Ovary (tissue), 7 donors: ENCODE measurements at regions not wholly inside any gene's neighbourhood (a gene's known extent, or its start where the extent isn't known, plus 50 kb on each side); places are given as distances from the start of the nearest gene placed in this dataset.

Experiments used
- DNase-seq, 5 donors: peaks; one replicate each; pipeline ENCODE4 v3.0.0-alpha.2; 2019 to 2020
- H3K27ac ChIP-seq, 2 donors: fragments of 200-600 bp; one replicate each; pipeline versions ENCODE4 v1.5.1 to v1.8.0; 2019 to 2022
- H3K27me3 ChIP-seq: fragments of 200-600 bp; one replicate; pipeline ENCODE4 v1.8.0; 2022
- H3K36me3 ChIP-seq: fragments of 200-600 bp; sonication (generic); one replicate; pipeline ENCODE4 v1.5.1; 2019
- H3K4me1 ChIP-seq: one replicate; pipeline ENCODE4 v1.8.1; 2013; ENCODE audit warnings: mild to moderate bottlenecking, moderate library complexity; ENCODE audit not compliant: insufficient read depth
- H3K4me3 ChIP-seq: fragments of 200-600 bp; sonication (generic); one replicate; pipeline ENCODE4 v1.5.1; 2017
- H3K9me3 ChIP-seq, 2 donors: fragments of 200-600 bp in 1 of 2; sonication (generic) in 1 of 2; one replicate each; pipeline versions ENCODE4 v1.5.1 to v1.8.1; 2013 to 2019; ENCODE audit warnings: mild to moderate bottlenecking in 1 of 2, moderate library complexity in 1 of 2
- EP300 ChIP-seq: sonication (generic); formaldehyde crosslinking; IDR thresholded peaks from one replicate; pipeline ENCODE4 v1.6.1; 2017; ENCODE audit warnings: antibody characterized with exemption
- POLR2A ChIP-seq: fragments of 450-650 bp; IDR thresholded peaks from one replicate; pipeline ENCODE4 v1.6.1; 2017; ENCODE audit warnings: antibody characterized with exemption, mild to moderate bottlenecking, moderate library complexity
- WGBS, 3 donors: extraction: QIAGEN DNeasy Blood & Tissue Kit in 1 of 3; methylation state at CpG; one replicate each; pipeline versions ENCODE4 v1.1.5 to v1.1.7; 2013 to 2017; 5-methylcytosine and 5-hydroxymethylcytosine counted together
- intact Hi-C, 4 donors: fragments of 100-400 bp; cut with DNase I; formaldehyde crosslinking; loops; one replicate each; pipeline versions ENCODE4 v1.11.0 to v1.15.1; 2022 to 2023
- TF ChIP-seq, protein P1 (sequence below), 3 donors: fragments of 450-650 bp in 2 of 3; fragments of 200-600 bp in 1 of 3; IDR thresholded peaks; one replicate each; pipeline versions ENCODE4 v1.5.1 to v1.8.0; 2016 to 2022; ENCODE audit warnings: antibody characterized with exemption in 3 of 3, mild to moderate bottlenecking in 1 of 3
- donor health status: DM: no; HTN: no; CAD: no; lungs with moderate emphysema.
- donor health status: DM: no; HTN: no; CAD: no.
- donor health status: Bipolar disorder and iron deficiency.
- donor health status: DM: no; HTN: no; CAD: no.
- donor health status: DM: yes; HTN: yes; CAD: no.

DNA sequence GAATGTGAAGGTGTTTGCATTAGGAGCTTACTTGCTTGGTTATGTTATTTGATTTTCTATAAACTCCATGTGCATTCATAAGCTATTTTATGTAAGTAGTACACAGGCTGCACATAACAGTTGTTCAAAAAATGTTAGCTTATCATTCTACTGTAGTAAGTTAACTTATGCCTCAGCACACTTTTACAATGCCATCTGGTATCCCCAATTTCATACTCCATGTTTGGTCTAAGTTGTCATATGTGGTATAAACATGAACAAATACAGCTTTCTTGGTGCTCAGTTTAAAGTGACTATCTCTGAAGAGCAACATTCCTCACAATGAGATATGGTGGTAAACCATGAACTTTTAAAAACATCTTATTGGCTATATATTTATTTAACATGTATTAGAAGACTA, 104.3 kb upstream of the LEF1 start:
- TF ChIP-seq, protein P1, sequence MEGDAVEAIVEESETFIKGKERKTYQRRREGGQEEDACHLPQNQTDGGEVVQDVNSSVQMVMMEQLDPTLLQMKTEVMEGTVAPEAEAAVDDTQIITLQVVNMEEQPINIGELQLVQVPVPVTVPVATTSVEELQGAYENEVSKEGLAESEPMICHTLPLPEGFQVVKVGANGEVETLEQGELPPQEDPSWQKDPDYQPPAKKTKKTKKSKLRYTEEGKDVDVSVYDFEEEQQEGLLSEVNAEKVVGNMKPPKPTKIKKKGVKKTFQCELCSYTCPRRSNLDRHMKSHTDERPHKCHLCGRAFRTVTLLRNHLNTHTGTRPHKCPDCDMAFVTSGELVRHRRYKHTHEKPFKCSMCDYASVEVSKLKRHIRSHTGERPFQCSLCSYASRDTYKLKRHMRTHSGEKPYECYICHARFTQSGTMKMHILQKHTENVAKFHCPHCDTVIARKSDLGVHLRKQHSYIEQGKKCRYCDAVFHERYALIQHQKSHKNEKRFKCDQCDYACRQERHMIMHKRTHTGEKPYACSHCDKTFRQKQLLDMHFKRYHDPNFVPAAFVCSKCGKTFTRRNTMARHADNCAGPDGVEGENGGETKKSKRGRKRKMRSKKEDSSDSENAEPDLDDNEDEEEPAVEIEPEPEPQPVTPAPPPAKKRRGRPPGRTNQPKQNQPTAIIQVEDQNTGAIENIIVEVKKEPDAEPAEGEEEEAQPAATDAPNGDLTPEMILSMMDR (IDR thresholded peaks at IDR 0.05) = no peak
- no peak for TF ChIP-seq POLR2A
- TF ChIP-seq EP300 = no peak
- H3K4me3 ChIP-seq = no peak overlapping the region
- intact Hi-C loops = no loop called here
- H3K4me1 ChIP-seq = no peaks in the 10 kb centered on the region
- no peak for DNase-seq
- no peaks in the 10 kb centered on the region for H3K36me3 ChIP-seq
- H3K9me3 ChIP-seq = no peaks in the 10 kb centered on the region
- H3K27ac ChIP-seq = no peak overlapping the region
- no peaks in the 10 kb centered on the region for H3K27me3 ChIP-seq

DNA sequence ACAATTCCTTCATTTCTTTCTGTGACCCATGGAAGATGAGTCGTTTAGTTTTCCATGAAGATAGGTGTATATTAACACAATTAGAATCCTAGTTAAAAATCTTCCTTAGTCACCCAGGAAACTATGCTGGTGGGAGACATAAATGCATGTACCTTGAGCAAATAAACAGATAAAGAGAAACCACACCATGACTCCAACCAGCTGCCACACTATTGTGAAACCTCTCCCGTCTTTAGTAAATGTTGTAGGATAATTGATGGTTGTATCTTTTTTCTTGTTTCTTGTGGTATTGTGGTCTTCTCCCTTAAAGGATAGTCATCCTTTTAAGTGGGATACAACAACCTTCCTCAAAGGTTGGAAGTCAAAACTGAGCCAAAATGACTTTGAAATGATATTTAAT, 103.8 kb upstream of the LEF1 start:
- H3K27ac ChIP-seq = no peak overlapping the region
- intact Hi-C loops = no loop called here
- H3K4me1 ChIP-seq = no peaks in the 10 kb centered on the region
- no peaks in the 10 kb centered on the region for H3K27me3 ChIP-seq
- no peak for TF ChIP-seq EP300
- TF ChIP-seq POLR2A = no peak
- TF ChIP-seq, protein P1 (IDR thresholded peaks at IDR 0.05) = no peak
- H3K36me3 ChIP-seq = no peaks in the 10 kb centered on the region
- WGBS, 3 donors = 71 to 86% (median 78%) methylated on average over 2 of the region's 2 CpGs
- DNase-seq = no peak
- no peak overlapping the region for H3K4me3 ChIP-seq
- no peaks in the 10 kb centered on the region for H3K9me3 ChIP-seq

GRCh38 chr4:108272046-108272445, 103.3 kb upstream of the LEF1 start:
- Histone ChIP-seq H3K27ac (no peak overlapping the region), H3K27me3 (no peaks in the 10 kb centered on the region), H3K36me3 (no peaks in the 10 kb centered on the region), H3K4me3 (no peak overlapping the region), H3K9me3 (no peaks in the 10 kb centered on the region), H3K4me1 (no peaks in the 10 kb centered on the region)
- WGBS, 3 donors = 77 to 81% (median 78%) methylated on average over 3 of the region's 3 CpGs
- intact Hi-C loops = no loop called here
- no peak for TF ChIP-seq POLR2A
- TF ChIP-seq EP300 = no peak
- TF ChIP-seq, protein P1 (IDR thresholded peaks at IDR 0.05) = no peak
- no peak for DNase-seq

DNA sequence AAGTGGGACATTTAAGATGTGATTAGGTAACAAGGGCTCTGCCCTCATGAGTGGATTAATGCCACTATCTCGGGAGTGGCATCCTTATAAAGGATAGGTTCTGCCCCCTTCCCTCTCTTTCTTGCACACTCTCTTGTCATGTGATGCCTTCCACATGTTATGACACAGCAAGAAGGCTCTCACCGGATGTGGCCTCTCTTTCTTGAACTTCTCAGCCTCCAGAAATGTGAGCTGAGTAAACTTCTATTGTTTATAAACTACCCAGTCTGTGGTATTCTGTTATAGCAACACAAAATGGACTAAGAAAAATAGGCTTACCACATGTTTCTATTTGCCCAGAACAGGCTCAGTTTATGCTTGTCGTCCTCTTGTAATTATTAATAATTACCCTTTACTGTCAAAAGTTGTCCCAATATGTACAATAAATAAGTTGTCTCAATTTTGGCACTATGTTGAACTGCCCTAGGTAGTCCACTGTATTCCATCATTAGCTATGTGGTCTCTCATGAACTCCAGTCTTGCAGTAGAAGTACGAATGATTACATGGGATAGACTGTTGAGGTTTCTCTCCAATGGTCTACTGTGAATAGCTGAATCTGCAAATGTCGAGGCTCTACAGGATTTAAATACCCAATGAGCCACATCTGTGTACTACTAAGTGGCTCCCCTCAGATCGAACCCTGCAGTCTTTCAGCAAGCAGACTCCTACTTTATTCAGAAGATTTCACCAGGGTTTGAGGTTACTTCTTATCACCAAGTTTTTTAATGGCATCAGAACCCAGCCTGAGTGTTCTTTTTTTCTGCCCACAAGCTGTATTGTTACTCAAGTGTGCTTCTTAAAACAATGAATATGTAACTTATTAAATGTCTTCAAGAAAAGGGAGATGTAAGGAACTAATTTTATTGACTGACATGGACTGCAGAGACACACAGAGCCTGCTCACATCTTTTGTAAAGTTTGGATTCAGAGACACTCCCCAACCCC, 102.0 kb upstream of the LEF1 start:
- no peak overlapping the region for H3K4me3 ChIP-seq
- no peak for DNase-seq
- H3K36me3 ChIP-seq = no peaks in the 10 kb centered on the region
- 47 to 54% (median 53%) methylated on average over 6 of the region's 6 CpGs for WGBS, 3 donors
- no peaks in the 10 kb centered on the region for H3K4me1 ChIP-seq
- H3K9me3 ChIP-seq = no peaks in the 10 kb centered on the region
- intact Hi-C loops = no loop called here
- H3K27ac ChIP-seq = no peak overlapping the region
- no peaks in the 10 kb centered on the region for H3K27me3 ChIP-seq
- no peak for TF ChIP-seq EP300

DNA sequence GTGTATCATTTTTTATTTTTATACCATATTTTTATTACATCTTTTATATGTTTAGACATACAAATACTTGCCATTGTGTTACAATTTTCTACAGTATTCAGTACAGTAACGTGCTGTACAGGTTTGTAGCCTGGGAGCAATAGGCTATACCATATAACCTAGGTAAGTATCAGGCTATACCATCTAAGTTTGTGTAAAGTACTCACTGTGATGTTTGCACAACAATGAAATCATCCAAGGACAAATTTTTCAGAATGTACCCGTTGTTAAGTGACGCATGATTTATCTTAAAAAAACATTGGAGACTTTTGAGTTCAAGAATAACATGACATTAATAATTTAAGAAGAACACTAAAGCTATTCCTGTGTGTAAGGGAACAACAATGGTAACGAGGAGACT, 96.0 kb upstream of the LEF1 start:
- intact Hi-C loops = no loop called here
- no peaks in the 10 kb centered on the region for H3K27me3 ChIP-seq
- TF ChIP-seq, protein P1 (IDR thresholded peaks at IDR 0.05) = no peak
- H3K9me3 ChIP-seq = no peaks in the 10 kb centered on the region
- no peak overlapping the region for H3K4me3 ChIP-seq
- H3K4me1 ChIP-seq = no peaks in the 10 kb centered on the region
- DNase-seq = no peak
- H3K36me3 ChIP-seq = no peaks in the 10 kb centered on the region
- 34 to 58% (median 46%) methylated on average over 4 of the region's 4 CpGs for WGBS, 3 donors
- no peak overlapping the region for H3K27ac ChIP-seq
